HEK293 (cell line): ENCODE measurements at regions not wholly inside any gene's neighbourhood (a gene's known extent, or its start where the extent isn't known, plus 50 kb on each side); places are given as distances from the start of the nearest gene placed in this dataset.

ENCODE experiments used
- CTCF ChIA-PET: fragments of 350-600 bp; formaldehyde crosslinking; extraction: SDS; loops from one replicate; lab custom pipeline; 2021; ENCODE audit warnings: antibody characterized with exemption; lab: Yijun Ruan, JAX
- POLR2A ChIA-PET: fragments of 300-600 bp; formaldehyde crosslinking; extraction: SDS; loops from one replicate; lab custom pipeline; 2020; ENCODE audit warnings: antibody characterized with exemption, inconsistent platforms; lab: Yijun Ruan, JAX
- H3K27ac ChIP-seq: fragments of 200-500 bp; sonication (Bioruptor generic); 2 replicates; pipeline ENCODE4 v1.5.1; 2014; ENCODE audit warnings: low read depth, low read length, control low read depth, inconsistent platforms; ENCODE audit errors: extremely low read depth
- H3K36me3 ChIP-seq, 2 experiments: fragments of 200-500 bp in 1 of 2; sonication (Bioruptor generic) in 1 of 2; 1 replicate in 1 of 2; 2 replicates in 1 of 2; pipeline ENCODE4 v1.5.1; 2014 to 2017; ENCODE audit warnings: inconsistent platforms in 2 of 2, low read length in 2 of 2; ENCODE audit not compliant: control insufficient read depth in 2 of 2, insufficient read depth in 1 of 2
- H3K4me1 ChIP-seq: fragments of 200-500 bp; sonication (Bioruptor generic); 2 replicates; pipeline ENCODE4 v1.5.1; 2014; ENCODE audit warnings: mild to moderate bottlenecking, low read length, inconsistent platforms; ENCODE audit not compliant: control insufficient read depth, insufficient read depth
- H3K4me3 ChIP-seq: 2 replicates; pipeline ENCODE4 v1.5.1; 2011; ENCODE audit warnings: low read depth, mild to moderate bottlenecking, control low read depth, low read length, moderate library complexity
- H3K9me3 ChIP-seq: fragments of 200-500 bp; sonication (Bioruptor generic); 2 replicates; pipeline ENCODE4 v1.5.1; 2014; ENCODE audit warnings: low read depth, low read length, inconsistent platforms; ENCODE audit not compliant: control insufficient read depth, insufficient read depth
- HOXC10 ChIP-seq: sonication (generic); formaldehyde crosslinking; IDR thresholded peaks from 2 replicates; pipeline ENCODE4 v1.8.1; 2023; ENCODE audit warnings: mild to moderate bottlenecking, missing genetic modification reagents
- KLF1 ChIP-seq: fragments of 450-650 bp; formaldehyde crosslinking; IDR thresholded peaks from 2 replicates; pipeline ENCODE4 v1.5.1; 2016; ENCODE audit warnings: missing biosample characterization, missing genetic modification characterization
- KLF8 ChIP-seq: fragments of 450-650 bp; formaldehyde crosslinking; IDR thresholded peaks from 2 replicates; pipeline ENCODE4 v1.5.1; 2016; ENCODE audit warnings: missing biosample characterization, missing genetic modification characterization
- REPIN1 ChIP-seq: fragments of 450-650 bp; formaldehyde crosslinking; IDR thresholded peaks from 2 replicates; pipeline ENCODE4 v1.5.1; 2017; ENCODE audit warnings: missing biosample characterization, missing genetic modification characterization, low read depth
- SALL2 ChIP-seq: fragments of 450-650 bp; formaldehyde crosslinking; IDR thresholded peaks from 2 replicates; pipeline ENCODE4 v1.5.0; 2017; ENCODE audit warnings: missing biosample characterization, mild to moderate bottlenecking, missing genetic modification characterization, borderline replicate concordance
- ZBTB1 ChIP-seq: fragments of 450-650 bp; formaldehyde crosslinking; IDR thresholded peaks from 2 replicates; pipeline ENCODE4 v1.5.1; 2016; ENCODE audit warnings: missing biosample characterization, missing genetic modification characterization
- ZNF140 ChIP-seq: fragments of 450-650 bp; formaldehyde crosslinking; IDR thresholded peaks from 2 replicates; pipeline ENCODE4 v1.5.1; 2016; ENCODE audit warnings: missing biosample characterization, missing genetic modification characterization
- ZNF274 ChIP-seq, 2 experiments: fragments of 200-500 bp in 1 of 2; fragments of 450-650 bp in 1 of 2; sonication (Bioruptor generic) in 1 of 2; formaldehyde crosslinking in 1 of 2; IDR thresholded peaks; 2 replicates each; pipeline versions ENCODE4 v1.5.1 to v1.6.1; 2014 to 2016; ENCODE audit warnings: borderline replicate concordance in 1 of 2, inconsistent platforms in 1 of 2, low read length in 1 of 2, missing biosample characterization in 1 of 2, missing genetic modification characterization in 1 of 2
- ZNF624 ChIP-seq: fragments of 450-650 bp; formaldehyde crosslinking; IDR thresholded peaks from 2 replicates; pipeline ENCODE4 v1.5.1; 2017; ENCODE audit warnings: missing biosample characterization, missing genetic modification characterization
- ZNF701 ChIP-seq: fragments of 450-650 bp; formaldehyde crosslinking; IDR thresholded peaks from 2 replicates; pipeline ENCODE4 v1.5.1; 2016; ENCODE audit warnings: missing biosample characterization, missing genetic modification characterization
- ZNF791 ChIP-seq: fragments of 450-650 bp; formaldehyde crosslinking; IDR thresholded peaks from 2 replicates; pipeline ENCODE4 v1.5.1; 2016; ENCODE audit warnings: missing biosample characterization, missing genetic modification characterization
- ZXDB ChIP-seq: fragments of 450-650 bp; formaldehyde crosslinking; IDR thresholded peaks from 2 replicates; pipeline ENCODE4 v1.5.1; 2016; ENCODE audit warnings: missing biosample characterization, missing genetic modification characterization
- TF ChIP-seq, protein P1 (sequence below): fragments of 450-650 bp; formaldehyde crosslinking; IDR thresholded peaks from 2 replicates; pipeline ENCODE4 v1.5.1; 2016; ENCODE audit warnings: missing biosample characterization, missing genetic modification characterization
- TF ChIP-seq, protein P2 (sequence below): fragments of 450-650 bp; formaldehyde crosslinking; IDR thresholded peaks from 2 replicates; pipeline ENCODE4 v1.5.1; 2016; ENCODE audit warnings: missing biosample characterization, missing genetic modification characterization
- TF ChIP-seq, protein P3 (sequence below): fragments of 450-650 bp; formaldehyde crosslinking; conservative IDR thresholded peaks from 2 replicates; pipeline ENCODE4 v1.5.1; 2016; ENCODE audit warnings: low read depth, missing biosample characterization, missing genetic modification characterization
- TF ChIP-seq, protein P4 (sequence below): fragments of 450-650 bp; formaldehyde crosslinking; IDR thresholded peaks from 2 replicates; pipeline ENCODE4 v1.5.1; 2016; ENCODE audit warnings: missing biosample characterization, missing genetic modification characterization
- TF ChIP-seq, protein P5 (sequence below): fragments of 450-650 bp; formaldehyde crosslinking; conservative IDR thresholded peaks from 2 replicates; pipeline ENCODE4 v1.5.1; 2016; ENCODE audit warnings: low read depth, missing biosample characterization, missing genetic modification characterization

DNA sequence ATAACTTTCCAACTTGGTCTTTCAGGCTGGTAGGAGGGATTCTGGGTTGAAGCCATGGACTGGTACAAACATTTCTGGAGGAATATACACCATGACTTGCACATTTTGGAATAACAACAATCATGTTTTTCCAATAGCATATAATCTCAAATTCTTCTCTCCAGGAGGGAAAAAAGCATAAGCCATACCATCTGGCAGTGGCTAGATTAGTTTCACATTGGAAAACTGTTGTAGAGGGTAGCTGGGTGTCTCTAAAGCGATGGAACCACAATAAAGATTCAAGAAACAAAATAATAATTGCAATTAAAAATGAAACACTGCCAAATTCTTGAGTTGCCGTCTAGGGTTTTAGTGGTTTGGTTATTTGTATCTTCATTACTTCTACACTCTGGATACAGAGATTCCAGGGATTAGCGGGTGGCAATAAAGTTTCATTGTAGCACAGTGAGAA, 278.5 kb upstream of the RASGRP1 start (continued):
- TF ChIP-seq, protein P1, sequence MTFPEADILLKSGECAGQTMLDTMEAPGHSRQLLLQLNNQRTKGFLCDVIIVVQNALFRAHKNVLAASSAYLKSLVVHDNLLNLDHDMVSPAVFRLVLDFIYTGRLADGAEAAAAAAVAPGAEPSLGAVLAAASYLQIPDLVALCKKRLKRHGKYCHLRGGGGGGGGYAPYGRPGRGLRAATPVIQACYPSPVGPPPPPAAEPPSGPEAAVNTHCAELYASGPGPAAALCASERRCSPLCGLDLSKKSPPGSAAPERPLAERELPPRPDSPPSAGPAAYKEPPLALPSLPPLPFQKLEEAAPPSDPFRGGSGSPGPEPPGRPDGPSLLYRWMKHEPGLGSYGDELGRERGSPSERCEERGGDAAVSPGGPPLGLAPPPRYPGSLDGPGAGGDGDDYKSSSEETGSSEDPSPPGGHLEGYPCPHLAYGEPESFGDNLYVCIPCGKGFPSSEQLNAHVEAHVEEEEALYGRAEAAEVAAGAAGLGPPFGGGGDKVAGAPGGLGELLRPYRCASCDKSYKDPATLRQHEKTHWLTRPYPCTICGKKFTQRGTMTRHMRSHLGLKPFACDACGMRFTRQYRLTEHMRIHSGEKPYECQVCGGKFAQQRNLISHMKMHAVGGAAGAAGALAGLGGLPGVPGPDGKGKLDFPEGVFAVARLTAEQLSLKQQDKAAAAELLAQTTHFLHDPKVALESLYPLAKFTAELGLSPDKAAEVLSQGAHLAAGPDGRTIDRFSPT (tag by site-specific recombination): no peak

DNA sequence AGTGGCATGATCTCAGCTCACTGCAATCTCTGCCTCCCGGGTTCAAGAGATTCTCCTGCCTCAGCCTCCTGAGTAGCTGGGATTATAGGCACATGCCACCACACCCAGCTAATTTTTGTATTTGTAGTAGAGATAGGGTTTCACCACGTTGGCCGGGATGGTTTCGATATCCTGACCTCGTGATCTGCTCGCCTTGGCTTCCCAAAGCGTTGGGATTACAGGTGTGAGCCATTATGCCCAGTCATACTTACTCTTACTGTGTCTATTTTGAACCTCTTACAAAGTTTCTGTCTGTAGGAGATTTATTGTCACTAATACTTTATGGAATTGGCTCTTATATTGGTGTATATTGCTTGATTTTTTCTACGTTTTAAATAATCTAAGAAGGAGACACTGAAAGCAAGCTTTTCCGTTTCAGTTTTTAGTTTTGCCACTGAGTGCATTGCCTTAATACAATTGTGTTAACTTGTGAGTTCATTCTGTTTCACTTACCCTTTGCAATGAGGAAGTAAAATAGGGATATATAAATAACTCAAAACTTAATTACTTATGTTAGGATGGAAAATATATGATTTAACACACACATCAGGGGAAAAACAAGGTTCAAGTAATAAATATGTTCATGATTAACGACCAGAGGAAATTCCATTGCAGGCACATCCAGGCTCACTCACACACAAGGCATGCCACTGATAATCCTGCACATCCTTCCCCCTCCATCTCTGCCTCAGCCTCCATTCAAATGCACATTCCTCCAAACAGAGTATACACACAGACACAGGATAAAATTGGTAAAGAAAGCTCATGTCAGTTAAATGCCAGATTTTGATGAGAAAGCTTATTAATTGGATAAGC, 279.3 kb upstream of the RASGRP1 start:
- H3K27ac ChIP-seq: no peak overlapping the region
- H3K4me3 ChIP-seq: no peak overlapping the region
- no peaks in the 10 kb centered on the region for H3K36me3 ChIP-seq
- H3K9me3 ChIP-seq: no peaks in the 10 kb centered on the region
- no peak for TF ChIP-seq ZNF140 (tag by site-specific recombination)
- ChIA-PET POLR2A (no interaction called here), CTCF (interaction anchor here (0.6 kb wide), 1 partner anchor 147 kb away, joined by 3 read pairs; no protein-coding TSS in a partner anchor)
- 0 out of 2 replicates have a peak, but pooled peaks cover 3% of the 10 kb centered on the region for H3K4me1 ChIP-seq

DNA sequence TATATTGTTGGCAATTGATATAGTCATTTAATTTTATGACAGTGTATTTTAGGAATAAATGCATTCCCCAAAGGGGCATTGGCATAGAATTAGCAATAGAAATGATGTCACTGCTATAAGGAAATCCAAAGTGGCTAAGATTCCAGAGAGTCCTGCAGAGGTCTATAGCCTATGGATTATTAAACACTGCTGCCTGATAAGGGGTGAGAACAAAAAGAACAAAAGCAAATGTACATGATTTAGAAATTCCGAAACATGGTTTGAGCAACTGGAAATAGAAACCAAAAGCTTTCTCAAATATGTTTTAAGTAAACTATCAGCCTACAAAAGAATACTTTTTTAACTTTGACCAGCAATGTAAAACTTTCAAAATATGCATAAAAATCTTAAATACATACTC, 280.1 kb upstream of the RASGRP1 start:
- TF ChIP-seq REPIN1: no peak
- TF ChIP-seq ZNF624 (tag by site-specific recombination): no peak
- TF ChIP-seq, protein P2, sequence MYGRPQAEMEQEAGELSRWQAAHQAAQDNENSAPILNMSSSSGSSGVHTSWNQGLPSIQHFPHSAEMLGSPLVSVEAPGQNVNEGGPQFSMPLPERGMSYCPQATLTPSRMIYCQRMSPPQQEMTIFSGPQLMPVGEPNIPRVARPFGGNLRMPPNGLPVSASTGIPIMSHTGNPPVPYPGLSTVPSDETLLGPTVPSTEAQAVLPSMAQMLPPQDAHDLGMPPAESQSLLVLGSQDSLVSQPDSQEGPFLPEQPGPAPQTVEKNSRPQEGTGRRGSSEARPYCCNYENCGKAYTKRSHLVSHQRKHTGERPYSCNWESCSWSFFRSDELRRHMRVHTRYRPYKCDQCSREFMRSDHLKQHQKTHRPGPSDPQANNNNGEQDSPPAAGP (tag by site-specific recombination): no peak
- no peak for TF ChIP-seq ZBTB1 (tag by site-specific recombination)
- TF ChIP-seq SALL2 (tag by site-specific recombination): no peak
- TF ChIP-seq ZNF701 (tag by site-specific recombination): no peak
- TF ChIP-seq, protein P3, sequence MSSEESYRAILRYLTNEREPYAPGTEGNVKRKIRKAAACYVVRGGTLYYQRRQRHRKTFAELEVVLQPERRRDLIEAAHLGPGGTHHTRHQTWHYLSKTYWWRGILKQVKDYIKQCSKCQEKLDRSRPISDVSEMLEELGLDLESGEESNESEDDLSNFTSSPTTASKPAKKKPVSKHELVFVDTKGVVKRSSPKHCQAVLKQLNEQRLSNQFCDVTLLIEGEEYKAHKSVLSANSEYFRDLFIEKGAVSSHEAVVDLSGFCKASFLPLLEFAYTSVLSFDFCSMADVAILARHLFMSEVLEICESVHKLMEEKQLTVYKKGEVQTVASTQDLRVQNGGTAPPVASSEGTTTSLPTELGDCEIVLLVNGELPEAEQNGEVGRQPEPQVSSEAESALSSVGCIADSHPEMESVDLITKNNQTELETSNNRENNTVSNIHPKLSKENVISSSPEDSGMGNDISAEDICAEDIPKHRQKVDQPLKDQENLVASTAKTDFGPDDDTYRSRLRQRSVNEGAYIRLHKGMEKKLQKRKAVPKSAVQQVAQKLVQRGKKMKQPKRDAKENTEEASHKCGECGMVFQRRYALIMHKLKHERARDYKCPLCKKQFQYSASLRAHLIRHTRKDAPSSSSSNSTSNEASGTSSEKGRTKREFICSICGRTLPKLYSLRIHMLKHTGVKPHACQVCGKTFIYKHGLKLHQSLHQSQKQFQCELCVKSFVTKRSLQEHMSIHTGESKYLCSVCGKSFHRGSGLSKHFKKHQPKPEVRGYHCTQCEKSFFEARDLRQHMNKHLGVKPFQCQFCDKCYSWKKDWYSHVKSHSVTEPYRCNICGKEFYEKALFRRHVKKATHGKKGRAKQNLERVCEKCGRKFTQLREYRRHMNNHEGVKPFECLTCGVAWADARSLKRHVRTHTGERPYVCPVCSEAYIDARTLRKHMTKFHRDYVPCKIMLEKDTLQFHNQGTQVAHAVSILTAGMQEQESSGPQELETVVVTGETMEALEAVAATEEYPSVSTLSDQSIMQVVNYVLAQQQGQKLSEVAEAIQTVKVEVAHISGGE (tag by site-specific recombination): no peak
- no peak for TF ChIP-seq ZNF791
- TF ChIP-seq ZXDB (tag by site-specific recombination): no peak
- TF ChIP-seq, protein P4, sequence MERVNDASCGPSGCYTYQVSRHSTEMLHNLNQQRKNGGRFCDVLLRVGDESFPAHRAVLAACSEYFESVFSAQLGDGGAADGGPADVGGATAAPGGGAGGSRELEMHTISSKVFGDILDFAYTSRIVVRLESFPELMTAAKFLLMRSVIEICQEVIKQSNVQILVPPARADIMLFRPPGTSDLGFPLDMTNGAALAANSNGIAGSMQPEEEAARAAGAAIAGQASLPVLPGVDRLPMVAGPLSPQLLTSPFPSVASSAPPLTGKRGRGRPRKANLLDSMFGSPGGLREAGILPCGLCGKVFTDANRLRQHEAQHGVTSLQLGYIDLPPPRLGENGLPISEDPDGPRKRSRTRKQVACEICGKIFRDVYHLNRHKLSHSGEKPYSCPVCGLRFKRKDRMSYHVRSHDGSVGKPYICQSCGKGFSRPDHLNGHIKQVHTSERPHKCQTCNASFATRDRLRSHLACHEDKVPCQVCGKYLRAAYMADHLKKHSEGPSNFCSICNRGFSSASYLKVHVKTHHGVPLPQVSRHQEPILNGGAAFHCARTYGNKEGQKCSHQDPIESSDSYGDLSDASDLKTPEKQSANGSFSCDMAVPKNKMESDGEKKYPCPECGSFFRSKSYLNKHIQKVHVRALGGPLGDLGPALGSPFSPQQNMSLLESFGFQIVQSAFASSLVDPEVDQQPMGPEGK (tag by site-specific recombination): no peak
- TF ChIP-seq KLF8 (tag by site-specific recombination): no peak
- TF ChIP-seq KLF1 (tag by site-specific recombination): no peak
- TF ChIP-seq, protein P5, sequence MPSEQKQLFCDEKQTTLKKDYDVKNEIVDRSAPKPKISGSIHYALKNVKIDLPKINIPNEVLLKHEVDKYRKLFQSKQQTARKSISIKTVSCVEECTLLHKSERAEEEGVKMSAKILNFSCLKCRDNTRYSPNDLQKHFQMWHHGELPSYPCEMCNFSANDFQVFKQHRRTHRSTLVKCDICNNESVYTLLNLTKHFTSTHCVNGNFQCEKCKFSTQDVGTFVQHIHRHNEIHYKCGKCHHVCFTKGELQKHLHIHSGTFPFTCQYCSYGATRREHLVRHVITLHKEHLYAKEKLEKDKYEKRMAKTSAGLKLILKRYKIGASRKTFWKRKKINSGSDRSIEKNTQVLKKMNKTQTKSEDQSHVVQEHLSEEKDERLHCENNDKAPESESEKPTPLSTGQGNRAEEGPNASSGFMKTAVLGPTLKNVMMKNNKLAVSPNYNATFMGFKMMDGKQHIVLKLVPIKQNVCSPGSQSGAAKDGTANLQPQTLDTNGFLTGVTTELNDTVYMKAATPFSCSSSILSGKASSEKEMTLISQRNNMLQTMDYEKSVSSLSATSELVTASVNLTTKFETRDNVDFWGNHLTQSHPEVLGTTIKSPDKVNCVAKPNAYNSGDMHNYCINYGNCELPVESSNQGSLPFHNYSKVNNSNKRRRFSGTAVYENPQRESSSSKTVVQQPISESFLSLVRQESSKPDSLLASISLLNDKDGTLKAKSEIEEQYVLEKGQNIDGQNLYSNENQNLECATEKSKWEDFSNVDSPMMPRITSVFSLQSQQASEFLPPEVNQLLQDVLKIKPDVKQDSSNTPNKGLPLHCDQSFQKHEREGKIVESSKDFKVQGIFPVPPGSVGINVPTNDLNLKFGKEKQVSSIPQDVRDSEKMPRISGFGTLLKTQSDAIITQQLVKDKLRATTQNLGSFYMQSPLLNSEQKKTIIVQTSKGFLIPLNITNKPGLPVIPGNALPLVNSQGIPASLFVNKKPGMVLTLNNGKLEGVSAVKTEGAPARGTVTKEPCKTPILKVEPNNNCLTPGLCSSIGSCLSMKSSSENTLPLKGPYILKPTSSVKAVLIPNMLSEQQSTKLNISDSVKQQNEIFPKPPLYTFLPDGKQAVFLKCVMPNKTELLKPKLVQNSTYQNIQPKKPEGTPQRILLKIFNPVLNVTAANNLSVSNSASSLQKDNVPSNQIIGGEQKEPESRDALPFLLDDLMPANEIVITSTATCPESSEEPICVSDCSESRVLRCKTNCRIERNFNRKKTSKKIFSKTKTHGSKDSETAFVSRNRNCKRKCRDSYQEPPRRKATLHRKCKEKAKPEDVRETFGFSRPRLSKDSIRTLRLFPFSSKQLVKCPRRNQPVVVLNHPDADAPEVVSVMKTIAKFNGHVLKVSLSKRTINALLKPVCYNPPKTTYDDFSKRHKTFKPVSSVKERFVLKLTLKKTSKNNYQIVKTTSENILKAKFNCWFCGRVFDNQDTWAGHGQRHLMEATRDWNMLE (tag by site-specific recombination): no peak
- no peak for TF ChIP-seq HOXC10 (CRISPR knock-in tag)
- TF ChIP-seq ZNF274 (IDR thresholded peaks at IDR 0.05; ENCODE audit: low read length): no peak
- TF ChIP-seq ZNF274 (tag by site-specific recombination; IDR thresholded peaks at IDR 0.05; ENCODE audit: borderline replicate concordance): no peak
- ChIA-PET CTCF (interaction anchor here (0.6 kb wide), 1 partner anchor 147 kb away, joined by 3 read pairs; no protein-coding TSS in a partner anchor), POLR2A (no interaction called here)
- Histone ChIP-seq H3K36me3 (no peaks in the 10 kb centered on the region), H3K9me3 (no peaks in the 10 kb centered on the region), H3K4me1 (0 out of 2 replicates have a peak, but pooled peaks cover 3% of the 10 kb centered on the region), H3K4me3 (no peak overlapping the region), H3K27ac (no peak overlapping the region)
